ENCODE measurements at regions not wholly inside any gene's neighbourhood (a gene's known extent, or its start where the extent isn't known, plus 50 kb on each side); places are given as distances from the start of the nearest gene placed in this dataset.
"Not testable (repeated sequence)": the region's sequence is repeated elsewhere in the genome, so short reads cannot be mapped to it uniquely, and the experiment has no call there.

DNA sequence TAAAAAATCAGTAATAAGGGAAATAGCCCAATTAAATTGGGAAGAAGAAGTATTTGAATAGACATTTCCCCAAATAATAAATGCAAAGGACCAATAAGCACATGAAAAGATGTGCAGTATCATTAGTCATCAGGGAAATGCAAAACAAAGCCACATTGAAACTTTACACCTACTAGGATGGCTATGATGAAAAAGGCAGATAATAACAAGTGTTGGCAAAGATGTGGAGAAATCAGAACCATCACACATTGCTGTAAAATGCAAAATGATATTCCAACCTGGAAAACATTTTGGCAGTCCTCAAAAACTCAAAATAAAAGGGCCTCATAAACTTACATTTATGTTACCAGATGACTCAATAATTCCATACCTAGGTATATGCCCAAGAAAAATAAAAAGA is 131.1 kb upstream of the G2E3 start:
- DNase-seq (ENCODE audit: low spot score) = no peak

DNA sequence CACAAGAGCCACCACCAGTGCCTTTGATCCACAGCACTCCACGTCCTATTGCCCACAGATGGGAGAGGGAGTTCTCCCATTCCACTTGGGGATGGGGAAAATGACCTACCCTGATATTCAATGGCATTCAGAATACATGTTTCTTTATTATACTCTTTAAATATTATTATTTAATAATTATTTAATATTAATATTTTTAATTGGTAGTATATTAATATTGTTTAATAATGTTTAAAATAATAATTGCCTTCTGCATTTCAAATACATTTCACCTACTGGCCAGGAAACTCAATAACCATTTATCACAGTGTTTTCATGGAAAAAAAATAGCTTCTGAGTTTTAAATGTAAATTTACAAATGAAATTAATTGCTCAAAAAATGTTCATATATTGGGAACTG is 127.4 kb upstream of the G2E3 start:
- DNase-seq (ENCODE audit: low spot score) = no peak

DNA sequence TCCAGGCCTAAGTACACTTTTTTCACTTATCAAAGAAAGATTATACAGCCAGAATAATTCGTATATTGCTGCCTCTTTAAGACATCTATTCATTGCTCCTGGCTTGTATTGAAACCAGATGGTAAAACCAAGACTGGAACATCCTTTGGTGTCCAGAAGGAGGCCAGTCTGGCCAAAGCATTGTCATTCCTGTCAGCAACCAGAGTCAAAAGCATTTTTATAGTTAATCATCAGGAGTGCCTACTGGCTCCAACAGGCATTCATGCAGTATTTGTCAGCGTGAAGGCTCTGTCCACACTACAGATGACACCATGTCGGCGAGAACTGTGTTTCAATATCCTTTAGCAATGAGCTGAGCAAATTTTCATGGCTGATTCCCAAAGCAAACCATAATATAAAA is 118.0 kb upstream of the G2E3 start:
- DNase-seq (ENCODE audit: low spot score) = no peak

DNA sequence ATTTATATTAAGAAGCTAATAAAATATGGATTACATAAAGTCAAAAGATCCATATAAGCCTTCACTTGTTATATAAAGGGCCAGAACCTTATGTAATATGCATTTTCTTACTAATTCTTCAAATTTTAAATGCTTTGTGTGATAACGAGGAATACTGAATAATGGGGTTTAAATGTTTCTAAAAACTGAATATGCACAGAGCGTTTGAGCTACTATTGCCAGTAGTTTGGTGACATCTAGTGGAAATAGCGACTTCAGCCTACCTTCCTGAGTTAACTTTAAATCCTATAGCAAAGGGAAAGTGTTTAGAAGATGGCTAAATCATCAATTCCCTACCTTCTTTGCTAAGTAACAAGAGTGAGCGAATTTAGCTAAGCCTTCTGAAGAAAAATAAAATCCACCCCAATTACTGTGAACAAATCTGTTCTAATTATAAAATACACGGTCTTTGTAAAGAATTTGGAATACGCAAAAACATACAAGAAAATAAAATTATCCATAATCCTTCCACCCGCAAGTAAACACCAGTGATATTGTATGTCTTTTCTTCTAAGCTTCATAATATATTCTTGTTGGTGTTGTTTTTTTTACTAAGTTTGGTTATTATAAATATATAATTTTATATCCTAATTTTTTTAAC is 115.5 kb upstream of the G2E3 start:
- peak; percentile 54 for DNase-seq (ENCODE audit: low spot score)

DNA sequence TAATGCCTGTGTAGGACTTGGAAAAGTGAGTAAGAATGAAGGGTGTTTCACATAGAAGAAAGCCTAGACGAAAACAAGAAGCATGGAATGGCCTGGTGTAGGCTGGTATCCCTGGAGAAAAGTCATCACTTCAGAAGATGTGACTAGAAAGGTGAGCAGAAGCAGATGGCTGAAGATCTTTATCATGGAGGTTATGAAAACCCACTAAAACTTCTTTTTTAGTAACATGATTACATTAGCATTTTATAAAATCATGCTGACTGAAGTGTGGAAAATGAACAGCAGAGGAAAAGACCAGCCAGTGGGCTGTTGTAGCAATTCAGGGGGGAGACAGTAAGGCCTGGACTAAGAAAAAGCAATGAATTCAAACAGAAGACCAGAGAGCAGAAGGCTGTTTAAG is 114.5 kb upstream of the G2E3 start:
- no peak for DNase-seq (ENCODE audit: low spot score)

DNA sequence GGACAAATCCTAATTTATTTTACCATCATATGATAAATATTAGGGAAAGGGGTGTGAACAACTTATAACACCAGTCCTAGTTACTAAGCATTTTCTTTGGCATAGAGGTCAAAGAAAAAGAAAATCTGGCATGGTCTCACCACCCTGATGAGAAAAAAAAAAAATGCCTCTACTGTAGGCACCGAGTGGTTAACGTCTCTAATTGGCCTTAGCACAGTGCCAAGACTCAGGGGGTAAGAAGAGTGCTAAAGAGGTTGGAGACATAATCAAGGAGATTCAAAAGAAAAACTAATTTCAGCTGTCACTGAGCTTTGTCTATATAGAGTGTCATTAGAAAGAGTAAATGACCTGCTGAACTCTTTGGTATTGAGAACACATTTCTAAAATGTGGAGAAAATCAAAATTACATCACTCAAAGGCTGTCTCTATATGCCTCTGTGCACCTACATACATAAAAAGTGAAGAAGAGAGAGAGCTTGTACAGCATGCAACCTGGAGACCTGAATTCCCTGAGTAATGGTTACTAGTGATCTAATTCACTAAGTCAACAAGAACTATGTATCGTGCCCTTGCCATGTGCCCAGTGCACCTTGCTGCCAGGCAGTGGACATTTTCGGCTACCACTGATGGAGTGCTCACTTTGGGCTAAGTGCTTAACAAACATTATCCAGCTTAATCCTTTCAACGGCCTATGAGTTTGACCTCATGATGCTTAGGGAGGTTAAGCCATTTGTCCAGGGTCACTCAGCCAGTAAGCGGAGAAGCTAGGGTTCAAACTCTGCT is 113.8 kb upstream of the G2E3 start:
- no peak for DNase-seq (ENCODE audit: low spot score)

DNA sequence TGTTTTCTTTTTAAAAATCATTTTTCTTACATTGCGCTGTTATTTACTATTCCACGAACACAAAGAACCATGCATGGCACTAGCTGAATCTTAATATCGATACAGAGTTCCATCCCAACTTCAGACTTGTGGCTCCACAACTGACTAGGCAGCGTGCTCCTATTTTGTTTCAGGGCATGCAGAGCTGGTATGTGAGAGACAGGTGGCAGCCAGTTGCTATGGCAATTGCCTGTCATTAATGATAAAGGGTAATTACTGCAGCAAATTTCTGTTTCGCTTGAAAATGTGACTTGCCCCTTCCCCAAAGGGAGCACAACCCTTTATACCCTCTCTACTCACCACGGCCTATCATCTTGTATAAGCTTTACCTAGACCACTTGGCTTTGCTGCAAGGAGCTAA is 113.1 kb upstream of the G2E3 start:
- no peak for DNase-seq (ENCODE audit: low spot score)

DNA sequence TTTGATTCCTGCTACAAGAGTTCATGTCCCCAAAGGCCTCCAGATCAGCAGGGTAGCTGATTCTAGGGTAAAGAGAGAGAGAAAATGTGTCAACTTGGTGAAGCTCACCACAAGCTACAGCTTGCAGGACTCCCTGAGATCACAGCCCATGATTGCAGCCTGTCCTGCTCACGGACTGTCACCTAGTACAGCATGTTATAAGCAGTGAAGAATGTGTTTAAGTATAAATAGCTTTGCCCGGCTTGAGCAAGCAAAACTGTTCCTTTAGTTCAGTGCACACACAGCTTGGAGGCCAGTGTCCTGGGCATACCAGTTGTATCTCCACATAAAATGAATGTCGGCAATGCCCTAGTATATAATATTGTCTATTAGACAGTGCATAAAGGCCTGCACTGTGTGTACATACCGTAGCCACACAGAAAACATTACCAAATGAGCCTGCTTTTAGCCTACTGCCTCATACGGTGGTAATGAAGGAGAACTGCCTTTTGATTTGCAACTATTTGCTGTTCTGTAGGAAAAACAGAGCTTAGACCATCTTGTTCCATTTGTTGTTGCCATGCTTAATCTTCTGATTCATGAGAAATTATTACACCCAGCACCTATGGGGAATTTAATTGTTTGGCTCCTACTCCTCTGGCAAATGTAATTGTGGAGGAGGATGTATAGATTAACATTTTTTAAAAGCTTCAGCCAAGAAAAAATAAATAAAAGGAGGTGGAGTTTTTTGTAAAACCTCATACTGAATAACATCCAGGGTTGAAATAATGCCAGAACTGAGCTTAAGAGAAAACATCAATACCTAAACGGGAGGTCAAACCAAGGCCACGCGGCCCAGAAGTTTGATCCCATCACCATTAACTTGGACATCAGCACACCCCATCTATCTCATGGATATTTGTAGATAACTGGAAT is 108.1 kb upstream of the G2E3 start:
- peak; percentile 58 for DNase-seq (ENCODE audit: low spot score)

DNA sequence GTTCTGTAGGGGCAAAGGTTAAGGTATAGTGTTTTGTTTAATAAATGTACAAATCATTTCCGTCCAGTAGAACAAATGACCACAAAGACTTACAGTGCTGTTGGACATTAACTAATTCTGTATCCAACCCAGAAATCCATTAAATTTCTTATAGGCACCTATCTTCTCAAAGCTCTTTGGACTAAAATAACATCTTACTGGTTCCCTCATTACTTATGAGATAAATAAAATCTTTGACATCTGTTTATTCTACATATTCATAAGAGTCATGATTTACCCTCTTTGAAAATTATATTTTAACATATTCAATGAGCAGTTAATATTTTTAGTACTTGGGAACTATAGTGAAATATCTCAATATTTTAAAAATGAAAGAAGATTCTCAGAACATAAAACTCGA is 102.7 kb upstream of the G2E3 start:
- DNase-seq (ENCODE audit: low spot score) = no peak

DNA sequence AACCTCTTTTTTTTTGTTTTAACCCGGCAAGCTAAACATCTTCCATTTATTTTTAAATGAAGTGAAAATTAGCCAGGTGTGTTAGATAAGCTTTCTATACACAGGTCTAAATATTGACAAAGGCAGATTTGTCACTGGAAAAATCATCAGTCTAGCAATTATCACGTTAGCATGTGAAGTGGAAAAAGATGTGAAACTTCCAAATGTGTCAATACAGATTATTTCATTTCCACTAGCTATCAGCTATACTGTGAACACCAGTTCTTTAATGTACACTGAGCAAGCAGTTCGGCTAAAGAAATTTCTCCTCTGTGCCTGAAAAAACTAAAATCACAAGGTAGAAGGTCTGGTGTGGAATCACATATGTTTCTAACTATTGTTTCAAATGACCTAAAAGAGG is 96.6 kb upstream of the G2E3 start:
- DNase-seq (ENCODE audit: low spot score) = no peak

DNA sequence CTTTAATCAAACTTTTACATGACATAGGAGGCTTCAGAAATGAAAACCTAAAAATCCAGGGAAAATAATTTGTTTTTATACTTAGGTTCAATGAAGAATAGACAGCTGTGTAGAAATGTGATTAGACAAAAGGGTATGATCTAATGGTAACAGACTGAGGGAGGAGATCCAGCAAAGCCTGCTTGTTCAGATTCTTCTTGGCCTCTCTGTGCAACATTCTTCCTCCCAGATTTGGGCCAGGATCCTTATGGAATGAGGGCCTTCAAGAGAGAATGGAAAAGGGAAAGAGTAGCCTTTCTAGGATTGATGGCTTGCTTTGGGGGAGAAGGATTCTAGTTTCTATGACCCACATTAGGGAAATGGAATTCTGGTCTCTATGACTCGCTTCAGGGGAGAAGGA is 94.5 kb upstream of the G2E3 start:
- no peak for DNase-seq (ENCODE audit: low spot score)

DNA sequence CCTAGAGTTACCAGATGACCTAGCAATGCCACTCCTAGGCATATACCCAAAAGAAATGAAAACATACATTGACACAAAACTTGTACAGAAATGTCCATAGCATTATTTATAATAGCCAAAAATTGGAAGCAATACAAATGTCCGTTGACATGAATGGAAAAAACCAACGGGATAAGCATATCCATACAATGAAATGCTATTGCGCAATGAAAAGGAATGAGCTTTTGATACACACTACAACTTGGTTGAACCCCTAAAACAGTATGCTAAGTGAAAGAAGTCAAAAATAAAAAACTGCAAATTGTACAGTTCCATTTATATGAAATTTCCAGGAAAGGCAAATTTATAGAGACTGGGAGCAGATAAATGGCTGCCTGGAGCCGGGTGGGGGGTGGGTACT is 90.6 kb upstream of the G2E3 start:
- no peak for DNase-seq (ENCODE audit: low spot score)

DNA sequence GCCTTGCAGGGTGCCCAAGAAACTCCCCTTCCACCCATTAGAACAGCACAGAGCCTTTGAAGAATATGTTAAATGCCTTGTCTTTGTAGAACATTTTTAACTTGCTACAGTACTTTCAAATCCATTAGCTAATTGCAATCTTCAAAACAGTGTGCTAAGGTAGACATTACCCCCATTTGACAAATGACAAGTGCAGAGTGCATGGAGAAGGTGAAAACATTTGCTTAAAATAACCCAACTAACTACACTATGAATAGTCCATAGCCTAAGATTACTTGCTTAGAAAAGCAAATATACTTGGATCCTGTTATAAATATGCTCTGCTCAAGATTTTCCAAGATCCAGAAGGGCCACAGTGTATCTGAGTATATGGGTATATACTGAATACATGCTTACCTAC is 87.0 kb upstream of the G2E3 start:
- DNase-seq (ENCODE audit: low spot score) = no peak

DNA sequence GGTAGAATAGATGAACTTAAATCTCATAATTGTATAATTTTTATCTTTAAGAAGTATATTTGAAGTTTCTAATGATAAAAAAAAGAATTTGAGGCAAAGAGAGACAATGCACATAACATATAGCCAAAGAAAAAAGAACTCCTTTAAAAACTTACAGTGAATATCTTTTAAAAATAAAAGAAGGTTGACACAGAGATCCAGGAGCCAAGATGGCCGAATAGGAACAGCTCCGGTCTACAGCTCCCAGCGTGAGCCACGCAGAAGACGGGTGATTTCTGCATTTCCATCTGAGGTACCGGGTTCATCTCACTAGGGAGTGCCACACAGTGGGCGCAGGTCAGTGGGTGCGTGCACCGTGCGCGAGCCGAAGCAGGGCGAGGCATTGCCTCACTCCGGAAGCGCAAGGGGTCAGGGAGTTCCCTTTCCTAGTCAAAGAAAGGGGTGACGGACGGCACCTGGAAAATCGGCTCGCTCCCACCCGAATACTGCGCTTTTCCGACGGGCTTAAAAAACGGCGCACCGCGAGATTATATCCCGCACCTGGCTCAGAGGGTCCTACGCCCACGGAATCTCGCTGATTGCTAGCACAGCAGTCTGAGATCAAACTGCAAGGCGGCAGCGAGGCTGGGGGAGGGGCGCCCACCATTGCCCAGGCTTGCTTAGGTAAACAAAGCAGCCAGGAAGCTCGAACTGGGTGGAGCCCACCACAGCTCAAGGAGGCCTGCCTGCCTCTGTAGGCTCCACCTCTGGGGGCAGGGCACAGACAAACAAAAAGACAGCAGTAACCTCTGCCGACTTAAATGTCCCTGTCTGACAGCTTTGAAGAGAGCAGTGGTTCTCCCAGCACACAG is 84.9 kb upstream of the G2E3 start:
- not testable (repeated sequence) for DNase-seq (ENCODE audit: low spot score)

DNA sequence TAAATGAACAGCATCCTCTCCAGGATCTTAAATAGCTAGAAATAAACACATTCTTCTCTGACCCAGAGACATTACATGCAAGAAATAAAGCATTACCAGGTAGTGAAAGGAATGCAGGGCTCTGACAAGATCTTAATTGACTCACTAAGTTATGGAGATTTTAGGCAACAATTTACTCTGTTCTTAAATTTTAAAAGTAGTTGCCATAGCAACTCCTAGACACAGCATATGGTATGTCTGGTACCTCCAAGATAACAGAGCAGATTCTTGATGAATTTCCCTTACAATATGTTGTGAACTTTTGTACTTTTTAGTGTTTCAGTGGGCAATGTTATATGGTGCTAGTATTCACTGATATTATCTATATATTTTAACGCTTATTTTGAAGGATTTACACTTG is 76.7 kb upstream of the G2E3 start:
- no peak for DNase-seq (ENCODE audit: low spot score)

DNA sequence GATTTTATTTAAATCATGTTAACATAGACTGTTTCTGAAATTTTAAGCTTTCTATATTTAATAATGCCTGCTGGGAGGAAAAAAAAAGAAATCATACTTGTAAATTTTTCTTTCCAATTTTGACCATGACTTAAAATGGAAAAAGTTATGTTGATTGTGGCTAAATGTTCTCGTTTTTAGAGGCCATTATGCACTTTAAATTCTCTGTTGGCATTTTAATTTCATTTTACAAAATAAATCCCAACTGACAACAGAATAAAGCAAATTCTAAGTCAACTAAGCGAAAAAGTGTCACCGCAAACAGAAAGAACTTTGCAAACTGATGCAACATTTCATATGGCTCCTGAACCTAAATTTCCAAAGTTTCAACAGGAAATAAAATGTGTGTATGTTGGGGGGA is 74.8 kb upstream of the G2E3 start:
- DNase-seq (ENCODE audit: low spot score) = no peak

DNA sequence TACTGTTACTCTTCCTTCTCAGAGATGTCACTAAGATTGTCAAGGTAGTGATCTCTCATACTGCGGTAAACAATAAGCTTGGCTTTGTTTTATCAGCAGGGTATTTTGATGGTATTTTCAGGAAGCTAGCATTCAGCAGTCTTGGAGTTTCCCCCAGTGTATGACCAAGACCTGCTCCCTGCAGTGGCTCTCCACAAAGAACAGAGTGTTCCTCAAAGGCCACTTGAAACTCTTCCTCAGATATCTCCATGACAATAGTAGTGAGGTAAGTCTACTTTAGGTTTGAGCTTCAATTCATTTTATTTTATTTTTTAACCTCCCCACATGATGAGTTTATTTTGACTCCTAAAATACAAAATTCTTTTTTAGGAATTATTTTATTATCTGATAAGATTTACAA is 74.0 kb upstream of the G2E3 start:
- no peak for DNase-seq (ENCODE audit: low spot score)

DNA sequence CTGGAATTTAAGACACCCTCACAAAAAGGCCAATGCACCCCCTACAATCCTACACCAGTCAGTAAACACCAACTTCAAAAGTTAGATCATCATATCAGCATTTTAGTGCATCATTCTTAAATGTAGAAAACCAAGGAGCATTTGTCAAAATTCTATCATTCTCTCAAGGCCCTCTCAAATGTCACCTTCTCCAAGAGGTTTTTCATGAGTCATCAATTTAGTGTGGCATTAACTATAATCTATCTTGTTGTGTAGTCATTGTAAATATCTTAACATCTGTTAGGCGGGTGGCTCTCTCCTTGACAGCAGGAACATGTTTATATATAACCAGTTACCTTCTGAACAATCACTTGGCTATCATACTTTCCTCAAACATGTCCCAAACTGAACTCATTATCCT is 62.1 kb upstream of the G2E3 start:
- no peak for DNase-seq (ENCODE audit: low spot score)

DNA sequence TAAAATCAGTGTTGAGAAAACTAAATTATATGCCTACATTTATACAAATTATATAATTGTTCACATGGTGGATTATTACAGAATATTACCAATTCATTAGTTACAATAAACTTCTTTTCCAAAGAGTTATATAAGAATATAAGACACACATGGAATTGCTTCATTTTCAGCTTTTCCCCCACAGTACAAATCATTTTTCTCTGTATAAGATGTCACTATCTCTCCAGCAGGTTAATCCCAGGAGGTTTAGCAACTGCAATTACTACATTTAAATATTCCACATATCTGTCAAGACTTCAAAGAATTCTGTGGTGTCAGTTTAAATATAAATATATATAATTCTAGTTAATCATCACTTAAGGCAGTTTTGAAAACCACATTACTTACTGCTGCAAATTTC is 59.6 kb upstream of the G2E3 start:
- DNase-seq (ENCODE audit: low spot score) = no peak

DNA sequence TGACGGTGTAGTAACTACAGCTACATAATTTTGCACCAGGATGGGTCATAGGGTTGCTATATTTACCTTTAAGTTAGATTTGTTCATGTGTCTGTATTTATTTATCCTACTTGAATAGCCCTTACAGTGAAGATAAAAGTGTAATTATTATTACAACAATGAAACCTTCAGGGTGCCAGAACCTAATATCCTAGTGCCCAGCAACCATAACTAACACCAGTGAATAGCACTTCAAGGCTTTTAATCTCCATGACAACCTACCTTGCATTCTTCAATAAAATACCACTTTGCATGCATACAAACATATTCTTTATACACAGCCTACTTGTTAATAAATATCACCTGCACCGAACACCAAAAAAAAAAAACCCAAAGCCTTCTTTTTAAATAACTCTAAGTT is 58.7 kb upstream of the G2E3 start:
- DNase-seq (ENCODE audit: low spot score) = no peak

DNA sequence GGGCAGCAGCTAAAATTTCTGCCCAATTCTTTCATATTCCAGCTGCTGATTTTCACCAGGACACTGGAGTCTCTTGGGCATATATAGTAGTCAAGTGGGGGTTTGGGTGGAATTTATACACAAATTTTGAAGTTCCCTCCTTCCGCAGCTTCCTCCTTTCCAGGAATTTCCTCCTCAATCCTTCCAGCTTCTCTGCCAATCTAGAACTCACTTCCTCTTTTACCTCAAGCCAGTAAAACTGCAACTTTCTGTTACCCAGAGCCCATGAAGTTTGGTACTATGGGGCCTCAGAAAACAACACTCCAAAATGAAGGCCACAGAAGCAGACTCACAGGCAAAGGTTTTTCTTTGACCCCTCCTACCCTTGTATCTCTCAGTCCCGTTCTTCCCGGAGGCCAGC is 51.7 kb upstream of the G2E3 start:
- DNase-seq (ENCODE audit: low spot score) = no peak
